Esophagus muscularis mucosa (tissue), 4 donors: ENCODE measurements at regions not wholly inside any gene's neighbourhood (a gene's known extent, or its start where the extent isn't known, plus 50 kb on each side); places are given as distances from the start of the nearest gene placed in this dataset.

ENCODE experiments used
- DNase-seq: peaks from one replicate; pipeline ENCODE4 v3.0.0-alpha.2; 2017; ENCODE audit errors: extremely low spot score
- H3K27ac ChIP-seq, 4 donors: fragments of 200-600 bp; sonication (generic); replicated peaks in 1 of 4; 1 replicate in 3 of 4; 2 replicates in 1 of 4; pipeline ENCODE4 v1.5.1; 2016 to 2019; ENCODE audit warnings: mild to moderate bottlenecking in 1 of 4
- H3K27me3 ChIP-seq, 4 donors: fragments of 200-600 bp; sonication (generic); one replicate each; pipeline versions ENCODE4 v1.5.1 to v1.6.0; 2016 to 2019
- H3K36me3 ChIP-seq, 4 donors: fragments of 200-600 bp; sonication (generic); one replicate each; pipeline ENCODE4 v1.5.1; 2016 to 2019
- H3K4me1 ChIP-seq, 4 donors: fragments of 200-600 bp; sonication (generic); one replicate each; pipeline ENCODE4 v1.5.1; 2016 to 2019
- H3K4me3 ChIP-seq, 4 donors: fragments of 200-600 bp; sonication (generic); 1 replicate in 2 of 4; 2 replicates in 2 of 4; pipeline ENCODE4 v1.5.1; 2016 to 2019; ENCODE audit warnings: mild to moderate bottlenecking in 4 of 4, moderate library complexity in 1 of 4
- H3K9me3 ChIP-seq, 4 donors: fragments of 200-600 bp; sonication (generic); 1 replicate in 3 of 4; 2 replicates in 1 of 4; pipeline ENCODE4 v1.5.1; 2016 to 2019
- EP300 ChIP-seq: sonication (generic); formaldehyde crosslinking; IDR thresholded peaks from one replicate; pipeline ENCODE4 v1.6.1; 2017; ENCODE audit warnings: antibody characterized with exemption
- POLR2A ChIP-seq: fragments of 450-650 bp; IDR thresholded peaks from one replicate; pipeline ENCODE4 v1.6.1; 2017; ENCODE audit warnings: antibody characterized with exemption, moderate library complexity, mild to moderate bottlenecking, low read depth
- POLR2AphosphoS5 ChIP-seq, 2 donors: sonication (generic); formaldehyde crosslinking; IDR thresholded peaks; one replicate each; pipeline ENCODE4 v1.6.1; 2017; ENCODE audit warnings: antibody characterized with exemption in 2 of 2
- WGBS: methylation state at CpG from one replicate; pipeline ENCODE4 v1.1.5; 2018; 5-methylcytosine and 5-hydroxymethylcytosine counted together
- intact Hi-C: fragments of 100-400 bp; cut with DNase I; formaldehyde crosslinking; loops from one replicate; pipeline ENCODE4 v1.15.1; 2023
- TF ChIP-seq, protein P1 (sequence below), 3 experiments: fragments of 200-600 bp in 2 of 3; fragments of 450-650 bp in 1 of 3; sonication (generic) in 2 of 3; IDR thresholded peaks; one replicate each; pipeline ENCODE4 v1.5.1; 2017 to 2019; ENCODE audit warnings: antibody characterized with exemption in 3 of 3, mild to moderate bottlenecking in 2 of 3, moderate library complexity in 1 of 3

GRCh38 chr5:159412284-159413046, 82.2 kb upstream of the IL12B start:
- 69% methylated on average over 6 of the region's 6 CpGs for WGBS
- Histone ChIP-seq H3K27me3 (no peaks in the 10 kb centered on the region), H3K36me3 (no peaks in the 10 kb centered on the region), H3K4me1 (no peaks in the 10 kb centered on the region), H3K27ac (no peak overlapping the region), H3K4me3 (no peak overlapping the region), H3K9me3 (no peaks in the 10 kb centered on the region)
- TF ChIP-seq POLR2A = no peak
- TF ChIP-seq POLR2AphosphoS5 (IDR thresholded peaks at IDR 0.05) = no peak
- TF ChIP-seq, protein P1, sequence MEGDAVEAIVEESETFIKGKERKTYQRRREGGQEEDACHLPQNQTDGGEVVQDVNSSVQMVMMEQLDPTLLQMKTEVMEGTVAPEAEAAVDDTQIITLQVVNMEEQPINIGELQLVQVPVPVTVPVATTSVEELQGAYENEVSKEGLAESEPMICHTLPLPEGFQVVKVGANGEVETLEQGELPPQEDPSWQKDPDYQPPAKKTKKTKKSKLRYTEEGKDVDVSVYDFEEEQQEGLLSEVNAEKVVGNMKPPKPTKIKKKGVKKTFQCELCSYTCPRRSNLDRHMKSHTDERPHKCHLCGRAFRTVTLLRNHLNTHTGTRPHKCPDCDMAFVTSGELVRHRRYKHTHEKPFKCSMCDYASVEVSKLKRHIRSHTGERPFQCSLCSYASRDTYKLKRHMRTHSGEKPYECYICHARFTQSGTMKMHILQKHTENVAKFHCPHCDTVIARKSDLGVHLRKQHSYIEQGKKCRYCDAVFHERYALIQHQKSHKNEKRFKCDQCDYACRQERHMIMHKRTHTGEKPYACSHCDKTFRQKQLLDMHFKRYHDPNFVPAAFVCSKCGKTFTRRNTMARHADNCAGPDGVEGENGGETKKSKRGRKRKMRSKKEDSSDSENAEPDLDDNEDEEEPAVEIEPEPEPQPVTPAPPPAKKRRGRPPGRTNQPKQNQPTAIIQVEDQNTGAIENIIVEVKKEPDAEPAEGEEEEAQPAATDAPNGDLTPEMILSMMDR (IDR thresholded peaks at IDR 0.05) = no peak
- TF ChIP-seq EP300 = no peak
- no peak for DNase-seq
- intact Hi-C loops = no loop called here

GRCh38 chr5:159414021-159414420, 83.7 kb upstream of the IL12B start:
- 86% methylated on average over 2 of the region's 2 CpGs for WGBS
- no peaks in the 10 kb centered on the region for H3K27me3 ChIP-seq
- no peaks in the 10 kb centered on the region for H3K4me1 ChIP-seq
- H3K9me3 ChIP-seq = no peaks in the 10 kb centered on the region
- intact Hi-C loops = no loop called here
- no peaks in the 10 kb centered on the region for H3K36me3 ChIP-seq
- TF ChIP-seq EP300 (no peak), POLR2A (no peak), POLR2AphosphoS5 (IDR thresholded peaks at IDR 0.05) (no peak)
- TF ChIP-seq, protein P1 (IDR thresholded peaks at IDR 0.05) = no peak
- no peak overlapping the region for H3K4me3 ChIP-seq
- H3K27ac ChIP-seq = no peak overlapping the region
- DNase-seq = no peak

- Histone ChIP-seq H3K27me3 (no peaks in the 10 kb centered on the region), H3K36me3 (no peaks in the 10 kb centered on the region), H3K27ac (no peak overlapping the region), H3K9me3 (no peaks in the 10 kb centered on the region), H3K4me1 (peaks cover 0 to 8% (median 0%) of the 10 kb centered on the region in 4 donors), H3K4me3 (peak overlapping the region in 1 of 4 donors; percentile 28)
- DNase-seq = no peak
- intact Hi-C loops = no loop called here
- TF ChIP-seq POLR2A (no peak), POLR2AphosphoS5 (IDR thresholded peaks at IDR 0.05) (no peak), EP300 (no peak)
- TF ChIP-seq, protein P1 (IDR thresholded peaks at IDR 0.05) = no peak
- WGBS = 52% methylated on average over 11 of the region's 11 CpGs
Measured at GRCh38 chr5:159415301-159415937, 85.1 kb upstream of the IL12B start.

DNA sequence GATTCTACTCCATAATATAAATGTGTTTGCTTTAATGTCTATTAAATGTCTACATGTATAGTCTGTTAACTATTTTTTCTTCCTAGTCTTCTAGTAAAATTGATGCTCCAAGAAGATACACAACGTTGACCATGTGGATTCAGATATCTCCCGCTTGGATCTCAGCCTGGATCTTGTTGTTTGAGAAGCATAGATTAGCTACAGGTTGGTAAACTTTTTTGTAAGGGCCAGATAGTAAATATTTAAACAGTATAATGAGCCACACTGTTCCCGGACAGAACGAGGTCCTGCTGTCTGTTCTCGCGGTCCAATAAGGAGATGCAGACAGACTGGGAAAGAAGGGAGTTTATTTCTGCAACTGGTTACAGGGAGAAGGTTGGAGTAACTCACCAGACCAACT, 86.2 kb upstream of the IL12B start:
- H3K9me3 ChIP-seq = no peaks in the 10 kb centered on the region
- H3K27me3 ChIP-seq = no peaks in the 10 kb centered on the region
- no peak for DNase-seq
- intact Hi-C loops = no loop called here
- H3K4me1 ChIP-seq = peaks cover 0 to 14% (median 0%) of the 10 kb centered on the region in 4 donors
- WGBS = 86% methylated on average over 6 of the region's 6 CpGs
- no peaks in the 10 kb centered on the region for H3K36me3 ChIP-seq
- no peak overlapping the region for H3K4me3 ChIP-seq
- TF ChIP-seq, protein P1 (IDR thresholded peaks at IDR 0.05) = no peak
- TF ChIP-seq EP300 = no peak
- H3K27ac ChIP-seq = no peak overlapping the region

- Histone ChIP-seq H3K36me3 (no peaks in the 10 kb centered on the region), H3K9me3 (no peaks in the 10 kb centered on the region), H3K4me1 (peaks cover 0 to 14% (median 0%) of the 10 kb centered on the region in 4 donors), H3K4me3 (no peak overlapping the region), H3K27me3 (no peaks in the 10 kb centered on the region), H3K27ac (no peak overlapping the region)
- DNase-seq = no peak
- TF ChIP-seq, protein P1 (IDR thresholded peaks at IDR 0.05) = no peak
- no peak for TF ChIP-seq EP300
- no peak for TF ChIP-seq POLR2A
- intact Hi-C loops = no loop called here
- WGBS = 93% methylated on average over 4 of the region's 4 CpGs
Measured at GRCh38 chr5:159417170-159417569, 86.9 kb upstream of the IL12B start.
